Gastroesophageal sphincter (tissue), 4 donors: ENCODE measurements at regions not wholly inside any gene's neighbourhood (a gene's known extent, or its start where the extent isn't known, plus 50 kb on each side); places are given as distances from the start of the nearest gene placed in this dataset.

Source experiments
- ATAC-seq: fragments of 150-250 bp; one replicate; pipeline ENCODE4 v1.9.1; 2016; ENCODE audit warnings: mild to moderate bottlenecking, moderate library complexity
- H3K27ac ChIP-seq, 4 donors: fragments of 200-600 bp; sonication (generic) in 3 of 4; 1 replicate in 3 of 4; 2 replicates in 1 of 4; pipeline ENCODE4 v1.5.1; 2016 to 2019
- H3K27me3 ChIP-seq: fragments of 200-600 bp; sonication (generic); one replicate; pipeline ENCODE4 v1.5.1; 2019
- H3K36me3 ChIP-seq, 2 donors: fragments of 200-600 bp; sonication (generic); one replicate each; pipeline ENCODE4 v1.5.1; 2019; ENCODE audit warnings: control low read depth in 1 of 2
- H3K4me1 ChIP-seq, 3 donors: fragments of 200-600 bp; sonication (generic); 1 replicate in 2 of 3; 2 replicates in 1 of 3; pipeline ENCODE4 v1.5.1; 2016 to 2019; ENCODE audit warnings: control low read depth in 2 of 3
- H3K4me3 ChIP-seq, 2 donors: fragments of 200-600 bp; sonication (generic); one replicate each; pipeline ENCODE4 v1.5.1; 2019; ENCODE audit warnings: mild to moderate bottlenecking in 1 of 2, moderate library complexity in 1 of 2
- H3K9me3 ChIP-seq, 3 donors: fragments of 200-600 bp; sonication (generic); one replicate each; pipeline ENCODE4 v1.5.1; 2017 to 2019; ENCODE audit warnings: control low read depth in 2 of 3
- EP300 ChIP-seq: sonication (generic); formaldehyde crosslinking; IDR thresholded peaks from one replicate; pipeline ENCODE4 v1.6.1; 2017; ENCODE audit warnings: antibody characterized with exemption, mild to moderate bottlenecking
- POLR2A ChIP-seq, 2 donors: fragments of 450-650 bp; IDR thresholded peaks; one replicate each; pipeline ENCODE4 v1.6.1; 2017; ENCODE audit warnings: antibody characterized with exemption in 2 of 2, mild to moderate bottlenecking in 2 of 2, moderate library complexity in 1 of 2
- POLR2AphosphoS5 ChIP-seq: sonication (generic); formaldehyde crosslinking; IDR thresholded peaks from one replicate; pipeline ENCODE4 v1.6.1; 2017; ENCODE audit warnings: antibody characterized with exemption
- whole genome bisulfite sequencing, 2 donors: methylation state at CpG; one replicate each; pipeline ENCODE4 v1.1.5; 2018; ENCODE audit warnings: low coverage in 1 of 2; 5-methylcytosine and 5-hydroxymethylcytosine counted together
- TF ChIP-seq, protein P1 (sequence below), 4 experiments: fragments of 200-600 bp in 2 of 4; fragments of 450-650 bp in 2 of 4; sonication (generic) in 1 of 4; IDR thresholded peaks; one replicate each; pipeline ENCODE4 v1.5.1; 2017 to 2019; ENCODE audit warnings: antibody characterized with exemption in 4 of 4, mild to moderate bottlenecking in 2 of 4, moderate library complexity in 2 of 4

- Histone ChIP-seq H3K36me3 (no peaks in the 10 kb centered on the region), H3K27ac (no peak overlapping the region), H3K4me1 (no peaks in the 10 kb centered on the region), H3K27me3 (peaks cover 4% of the 10 kb centered on the region), H3K9me3 (no peaks in the 10 kb centered on the region), H3K4me3 (no peak overlapping the region)
- ATAC-seq = no peak
- TF ChIP-seq POLR2A (IDR thresholded peaks at IDR 0.05) (no peak), EP300 (no peak), POLR2AphosphoS5 (no peak)
- TF ChIP-seq, protein P1, sequence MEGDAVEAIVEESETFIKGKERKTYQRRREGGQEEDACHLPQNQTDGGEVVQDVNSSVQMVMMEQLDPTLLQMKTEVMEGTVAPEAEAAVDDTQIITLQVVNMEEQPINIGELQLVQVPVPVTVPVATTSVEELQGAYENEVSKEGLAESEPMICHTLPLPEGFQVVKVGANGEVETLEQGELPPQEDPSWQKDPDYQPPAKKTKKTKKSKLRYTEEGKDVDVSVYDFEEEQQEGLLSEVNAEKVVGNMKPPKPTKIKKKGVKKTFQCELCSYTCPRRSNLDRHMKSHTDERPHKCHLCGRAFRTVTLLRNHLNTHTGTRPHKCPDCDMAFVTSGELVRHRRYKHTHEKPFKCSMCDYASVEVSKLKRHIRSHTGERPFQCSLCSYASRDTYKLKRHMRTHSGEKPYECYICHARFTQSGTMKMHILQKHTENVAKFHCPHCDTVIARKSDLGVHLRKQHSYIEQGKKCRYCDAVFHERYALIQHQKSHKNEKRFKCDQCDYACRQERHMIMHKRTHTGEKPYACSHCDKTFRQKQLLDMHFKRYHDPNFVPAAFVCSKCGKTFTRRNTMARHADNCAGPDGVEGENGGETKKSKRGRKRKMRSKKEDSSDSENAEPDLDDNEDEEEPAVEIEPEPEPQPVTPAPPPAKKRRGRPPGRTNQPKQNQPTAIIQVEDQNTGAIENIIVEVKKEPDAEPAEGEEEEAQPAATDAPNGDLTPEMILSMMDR (IDR thresholded peaks at IDR 0.05) = no peak
- 11 to 56% methylated on average over 1 to 2 of the region's 2 CpGs for WGBS, 2 donors
Observed at GRCh38 chr3:139870000-139870675, 64.8 kb upstream of the CLSTN2 start.

- no peaks in the 10 kb centered on the region for H3K36me3 ChIP-seq
- no peak overlapping the region for H3K27ac ChIP-seq
- no peak for ATAC-seq
- H3K4me1 ChIP-seq = no peaks in the 10 kb centered on the region
- TF ChIP-seq, protein P1 (IDR thresholded peaks at IDR 0.05) = no peak
- no peak for TF ChIP-seq POLR2A (IDR thresholded peaks at IDR 0.05)
- no peak for TF ChIP-seq EP300
- no peak for TF ChIP-seq POLR2AphosphoS5
- H3K9me3 ChIP-seq = no peaks in the 10 kb centered on the region
- 96 to 97% methylated on average over 2 of the region's 2 CpGs for WGBS, 2 donors
- H3K27me3 ChIP-seq = peaks cover 4% of the 10 kb centered on the region
- no peak overlapping the region for H3K4me3 ChIP-seq
Observed at GRCh38 chr3:139868773-139869172, 66.2 kb upstream of the CLSTN2 start.

- no peak overlapping the region for H3K27ac ChIP-seq
- no peak overlapping the region for H3K4me3 ChIP-seq
- TF ChIP-seq, protein P1 (IDR thresholded peaks at IDR 0.05) = no peak
- TF ChIP-seq POLR2A (IDR thresholded peaks at IDR 0.05) = no peak
- TF ChIP-seq POLR2AphosphoS5 = no peak
- TF ChIP-seq EP300 = no peak
- ATAC-seq = no peak
- peaks cover 0 to 26% (median 0%) of the 10 kb centered on the region in 3 donors for H3K9me3 ChIP-seq
- no peaks in the 10 kb centered on the region for H3K4me1 ChIP-seq
- H3K27me3 ChIP-seq = no peaks in the 10 kb centered on the region
- H3K36me3 ChIP-seq = no peaks in the 10 kb centered on the region
- 37% methylated on average over 3 of the region's 3 CpGs; no CpG with 5 or more reads in 1 of the 2 donors for WGBS, 2 donors
Observed at GRCh38 chr3:139848660-139849059, 86.3 kb upstream of the CLSTN2 start.

- no peaks in the 10 kb centered on the region for H3K27me3 ChIP-seq
- H3K4me1 ChIP-seq = no peaks in the 10 kb centered on the region
- H3K4me3 ChIP-seq = no peak overlapping the region
- no peaks in the 10 kb centered on the region for H3K36me3 ChIP-seq
- no peak for ATAC-seq
- H3K9me3 ChIP-seq = peaks cover 0 to 18% (median 0%) of the 10 kb centered on the region in 3 donors
- 10 to 17% methylated on average over 1 of the region's 1 CpG for WGBS, 2 donors
- no peak overlapping the region for H3K27ac ChIP-seq
- TF ChIP-seq POLR2AphosphoS5 (no peak), POLR2A (IDR thresholded peaks at IDR 0.05) (no peak), EP300 (no peak)
- TF ChIP-seq, protein P1 (IDR thresholded peaks at IDR 0.05) = no peak
Observed at GRCh38 chr3:139846729-139847128, 88.3 kb upstream of the CLSTN2 start.

DNA sequence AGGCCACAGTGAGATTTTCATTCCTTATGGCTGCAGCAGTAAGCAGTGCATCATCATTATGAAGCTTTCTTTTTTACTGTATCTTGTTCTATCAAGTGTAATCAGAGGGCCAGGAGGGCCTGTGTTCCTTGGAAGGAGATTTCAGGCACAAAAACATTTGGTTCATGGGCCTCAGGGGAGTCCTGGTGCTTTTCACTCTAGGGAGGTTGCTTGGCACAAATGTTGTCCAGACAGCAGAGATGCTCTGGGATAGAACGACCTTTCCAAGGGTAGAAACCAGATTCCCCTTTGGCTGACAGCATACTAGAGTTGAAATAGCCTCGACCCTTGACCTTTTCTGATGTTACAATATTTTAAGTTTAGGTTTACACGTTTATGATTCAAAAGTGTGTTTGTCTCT lies 95.3 kb upstream of the CLSTN2 start:
- Histone ChIP-seq H3K9me3 (no peaks in the 10 kb centered on the region), H3K4me1 (peaks cover 0 to 9% (median 0%) of the 10 kb centered on the region in 3 donors), H3K27ac (no peak overlapping the region), H3K27me3 (no peaks in the 10 kb centered on the region), H3K4me3 (no peak overlapping the region), H3K36me3 (no peaks in the 10 kb centered on the region)
- no peak for ATAC-seq
- TF ChIP-seq, protein P1 (IDR thresholded peaks at IDR 0.05) = no peak
- TF ChIP-seq POLR2A (IDR thresholded peaks at IDR 0.05) = no peak
- 25 to 50% methylated on average over 2 to 3 of the region's 3 CpGs for WGBS, 2 donors
